ENCODE measurements at regions not wholly inside any gene's neighbourhood (a gene's known extent, or its start where the extent isn't known, plus 50 kb on each side); places are given as distances from the start of the nearest gene placed in this dataset.
"Not testable (repeated sequence)": the region's sequence is repeated elsewhere in the genome, so short reads cannot be mapped to it uniquely, and the experiment has no call there.

- H3K27ac Mint-ChIP-seq: no peak overlapping the region
- no peaks in the 10 kb centered on the region for H3K4me1 Mint-ChIP-seq
- H3K36me3 Mint-ChIP-seq: no peaks in the 10 kb centered on the region
- H3K27me3 Mint-ChIP-seq: no peaks in the 10 kb centered on the region
- no peak overlapping the region for H3K4me3 Mint-ChIP-seq
- POLR2A ChIA-PET: no interaction called here
- H3K9me3 Mint-ChIP-seq: peaks cover 17% of the 10 kb centered on the region
- no peak for DNase-seq
- no peak for ATAC-seq (ENCODE audit: low read depth)
Measured at GRCh38 chr14:28348797-28349196, 417.8 kb upstream of the FOXG1 start.

- Mint-ChIP-seq H3K9me3 (peaks cover 5% of the 10 kb centered on the region), H3K27ac (no peak overlapping the region), H3K4me1 (no peaks in the 10 kb centered on the region), H3K27me3 (no peaks in the 10 kb centered on the region), H3K36me3 (no peaks in the 10 kb centered on the region), H3K4me3 (no peak overlapping the region)
- ATAC-seq (ENCODE audit: low read depth) (no peak), DNase-seq (no peak)
- POLR2A ChIA-PET: no interaction called here
Measured at GRCh38 chr14:28356819-28357218, 409.8 kb upstream of the FOXG1 start.

DNA sequence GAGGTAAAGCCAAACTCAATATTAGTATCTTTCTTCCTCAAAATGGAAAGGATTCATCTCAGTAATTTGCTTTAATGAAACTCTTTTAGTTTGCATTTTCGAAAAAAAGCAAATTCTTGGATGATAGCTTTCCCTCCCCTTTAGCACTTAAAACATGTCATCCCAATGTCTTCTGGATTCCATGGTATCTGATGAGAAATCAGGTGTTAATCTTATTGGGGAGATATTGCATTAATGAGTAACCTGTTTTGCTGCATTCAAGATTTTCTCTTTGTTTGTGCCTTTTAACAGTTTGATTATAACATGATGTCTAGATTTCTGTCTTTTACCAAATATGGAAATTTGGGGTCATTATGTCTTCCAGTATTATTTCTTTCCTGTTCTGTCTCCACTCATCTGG is 405.1 kb upstream of the FOXG1 start:
- Mint-ChIP-seq H3K9me3 (peaks cover 10% of the 10 kb centered on the region), H3K36me3 (no peaks in the 10 kb centered on the region), H3K27ac (no peak overlapping the region), H3K27me3 (no peaks in the 10 kb centered on the region), H3K4me1 (no peaks in the 10 kb centered on the region), H3K4me3 (no peak overlapping the region)
- ATAC-seq (ENCODE audit: low read depth): no peak
- no peak for DNase-seq
- POLR2A ChIA-PET: no interaction called here

- Mint-ChIP-seq H3K4me3 (no peak overlapping the region), H3K36me3 (no peaks in the 10 kb centered on the region), H3K27ac (no peak overlapping the region), H3K9me3 (peaks cover 9% of the 10 kb centered on the region), H3K27me3 (no peaks in the 10 kb centered on the region), H3K4me1 (no peaks in the 10 kb centered on the region)
- ATAC-seq (ENCODE audit: low read depth) (no peak), DNase-seq (no peak)
- POLR2A ChIA-PET: no interaction called here
Measured at GRCh38 chr14:28365510-28365909, 401.1 kb upstream of the FOXG1 start.

GRCh38 chr14:28373721-28374120 is 392.9 kb upstream of the FOXG1 start:
- H3K27me3 Mint-ChIP-seq: no peaks in the 10 kb centered on the region
- peaks cover 7% of the 10 kb centered on the region for H3K9me3 Mint-ChIP-seq
- no peak overlapping the region for H3K4me3 Mint-ChIP-seq
- POLR2A ChIA-PET: no interaction called here
- no peak overlapping the region for H3K27ac Mint-ChIP-seq
- no peaks in the 10 kb centered on the region for H3K36me3 Mint-ChIP-seq
- DNase-seq: no peak
- no peaks in the 10 kb centered on the region for H3K4me1 Mint-ChIP-seq
- no peak for ATAC-seq (ENCODE audit: low read depth)

DNA sequence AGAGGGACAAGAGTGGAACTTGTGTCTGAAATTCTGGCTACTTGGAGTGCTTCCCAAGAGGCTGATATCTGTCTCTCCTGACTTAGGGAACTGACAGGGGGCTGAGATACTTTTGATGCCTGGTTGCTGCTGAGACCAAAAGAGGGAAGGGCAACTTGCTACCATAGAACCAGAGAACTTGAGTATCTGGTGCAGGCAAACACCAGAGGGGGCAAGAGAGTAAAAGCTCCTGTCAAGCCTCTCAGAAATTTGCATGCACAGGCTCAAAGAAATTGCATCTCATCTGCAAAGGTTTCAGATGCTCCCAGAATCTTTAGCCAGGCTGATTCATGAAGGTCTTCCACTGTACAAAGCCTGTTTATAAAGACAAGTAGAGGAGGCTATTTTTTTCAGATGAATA is 391.3 kb upstream of the FOXG1 start:
- no peak for ATAC-seq (ENCODE audit: low read depth)
- H3K36me3 Mint-ChIP-seq: no peaks in the 10 kb centered on the region
- no peaks in the 10 kb centered on the region for H3K4me1 Mint-ChIP-seq
- H3K27ac Mint-ChIP-seq: no peak overlapping the region
- no peaks in the 10 kb centered on the region for H3K27me3 Mint-ChIP-seq
- no peak overlapping the region for H3K4me3 Mint-ChIP-seq
- POLR2A ChIA-PET: no interaction called here
- no peak for DNase-seq
- H3K9me3 Mint-ChIP-seq: peaks cover 8% of the 10 kb centered on the region

DNA sequence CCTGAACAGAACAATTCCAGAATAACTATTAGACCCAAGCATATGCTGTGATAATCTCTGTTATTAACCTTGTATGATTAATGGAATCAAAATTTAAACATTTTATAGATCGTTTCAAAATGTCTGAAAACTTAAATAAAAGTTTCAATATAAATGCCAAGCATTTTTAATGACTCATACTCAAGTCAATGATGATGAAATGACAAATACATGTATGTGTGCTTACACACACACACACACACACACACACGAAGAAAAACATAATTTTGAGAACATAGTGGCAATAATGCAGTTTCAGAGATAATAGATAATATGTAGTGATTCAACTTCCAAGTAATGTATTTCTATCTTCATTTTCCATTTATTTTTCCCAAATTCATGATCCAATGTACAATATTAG is 384.9 kb upstream of the FOXG1 start:
- H3K27ac Mint-ChIP-seq: no peak overlapping the region
- H3K27me3 Mint-ChIP-seq: no peaks in the 10 kb centered on the region
- POLR2A ChIA-PET: no interaction called here
- DNase-seq: no peak
- H3K36me3 Mint-ChIP-seq: no peaks in the 10 kb centered on the region
- H3K9me3 Mint-ChIP-seq: peaks cover 7% of the 10 kb centered on the region
- H3K4me3 Mint-ChIP-seq: no peak overlapping the region
- ATAC-seq (ENCODE audit: low read depth): no peak
- no peaks in the 10 kb centered on the region for H3K4me1 Mint-ChIP-seq

DNA sequence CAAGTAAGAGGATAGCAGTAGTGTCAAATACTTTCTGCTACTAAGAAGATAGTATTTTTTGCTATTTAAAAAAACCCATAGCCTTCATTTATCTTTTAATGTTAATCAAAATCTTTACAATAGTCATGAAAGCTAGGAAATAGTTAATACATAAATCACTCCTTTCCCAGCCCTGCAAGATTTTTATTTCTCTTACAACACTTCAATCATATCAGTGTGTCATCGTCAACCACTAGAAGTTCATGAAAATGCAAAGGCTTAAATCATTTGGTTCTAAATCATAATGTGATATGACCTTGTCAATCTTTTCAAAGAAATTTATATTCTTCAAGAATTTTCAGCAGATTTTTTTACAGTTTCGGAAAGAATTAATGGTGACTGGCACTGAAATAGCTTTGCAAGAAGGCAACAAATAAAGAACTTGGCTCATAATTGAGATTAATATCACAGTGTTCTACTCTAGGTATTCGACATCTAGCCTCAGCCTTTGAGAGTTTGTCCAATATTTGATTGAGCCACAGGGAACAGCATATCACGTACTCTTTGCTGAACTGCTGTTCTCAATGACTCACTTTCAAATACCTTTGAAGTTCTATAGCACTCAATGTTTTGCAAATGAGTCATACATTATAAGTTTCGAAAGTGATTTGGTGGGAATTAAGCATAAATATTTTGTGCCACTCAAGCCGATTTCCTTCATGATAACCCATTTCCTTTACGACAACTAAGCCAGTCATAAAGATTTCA is 384.0 kb upstream of the FOXG1 start:
- H3K4me1 Mint-ChIP-seq: no peaks in the 10 kb centered on the region
- POLR2A ChIA-PET: no interaction called here
- H3K27ac Mint-ChIP-seq: no peak overlapping the region
- DNase-seq (no peak), ATAC-seq (ENCODE audit: low read depth) (no peak)
- H3K36me3 Mint-ChIP-seq: no peaks in the 10 kb centered on the region
- H3K27me3 Mint-ChIP-seq: no peaks in the 10 kb centered on the region
- no peak overlapping the region for H3K4me3 Mint-ChIP-seq
- peaks cover 5% of the 10 kb centered on the region for H3K9me3 Mint-ChIP-seq

- no peaks in the 10 kb centered on the region for H3K36me3 Mint-ChIP-seq
- peaks cover 2% of the 10 kb centered on the region for H3K9me3 Mint-ChIP-seq
- no peak overlapping the region for H3K27ac Mint-ChIP-seq
- no peak for ATAC-seq (ENCODE audit: low read depth)
- H3K4me1 Mint-ChIP-seq: no peaks in the 10 kb centered on the region
- H3K27me3 Mint-ChIP-seq: no peaks in the 10 kb centered on the region
- no peak overlapping the region for H3K4me3 Mint-ChIP-seq
- DNase-seq: no peak
- POLR2A ChIA-PET: no interaction called here
Measured at GRCh38 chr14:28398506-28398905, 368.1 kb upstream of the FOXG1 start.

GRCh38 chr14:28401705-28402104 is 364.9 kb upstream of the FOXG1 start:
- H3K27me3 Mint-ChIP-seq; ATAC-seq (ENCODE audit: low read depth); H3K4me1 Mint-ChIP-seq; H3K9me3 Mint-ChIP-seq; H3K27ac Mint-ChIP-seq; H3K36me3 Mint-ChIP-seq; H3K4me3 Mint-ChIP-seq; DNase-seq; POLR2A ChIA-PET: not testable (repeated sequence)

- DNase-seq (no peak), ATAC-seq (ENCODE audit: low read depth) (no peak)
- H3K36me3 Mint-ChIP-seq: no peaks in the 10 kb centered on the region
- H3K4me3 Mint-ChIP-seq: no peak overlapping the region
- H3K4me1 Mint-ChIP-seq: no peaks in the 10 kb centered on the region
- no peaks in the 10 kb centered on the region for H3K27me3 Mint-ChIP-seq
- peaks cover 10% of the 10 kb centered on the region for H3K9me3 Mint-ChIP-seq
- no peak overlapping the region for H3K27ac Mint-ChIP-seq
- POLR2A ChIA-PET: no interaction called here
Measured at GRCh38 chr14:28406196-28406595, 360.4 kb upstream of the FOXG1 start.

DNA sequence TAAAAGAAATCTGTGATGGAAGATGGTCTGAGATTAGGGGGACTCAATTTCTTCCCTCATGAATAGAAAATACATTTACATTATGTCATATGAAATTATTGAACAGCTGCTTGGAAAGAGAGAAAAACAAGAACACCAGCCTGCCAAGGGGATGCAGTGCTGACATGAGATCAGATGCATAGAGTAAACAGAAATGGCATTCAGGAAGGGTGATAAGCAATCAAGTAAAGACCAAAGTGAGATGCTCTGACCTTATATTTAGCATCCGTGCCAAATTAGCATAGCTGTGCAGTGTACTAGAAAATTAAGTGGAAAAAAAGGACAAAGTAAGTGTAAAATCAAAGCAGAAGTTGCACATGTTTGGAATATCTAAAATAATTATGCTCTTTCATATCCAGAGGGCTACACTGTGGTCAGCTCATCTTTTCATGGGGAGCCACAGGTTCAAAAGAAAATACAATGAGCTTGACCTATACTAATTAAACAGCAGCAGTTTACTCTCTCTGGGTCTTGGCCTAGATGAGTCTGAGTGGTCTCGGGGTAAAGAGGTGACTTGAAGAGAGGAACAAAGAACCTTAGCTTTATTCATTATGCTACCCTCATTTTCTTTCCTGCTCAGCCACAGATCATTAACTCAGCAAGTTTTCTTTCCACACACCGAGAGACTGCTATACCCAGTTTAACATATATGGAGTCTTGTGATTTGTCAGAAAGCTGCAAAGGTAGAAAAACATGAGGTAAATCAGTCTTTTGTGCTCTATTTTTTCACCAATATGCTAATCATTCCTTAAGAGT is 359.4 kb upstream of the FOXG1 start:
- Mint-ChIP-seq H3K4me1 (no peaks in the 10 kb centered on the region), H3K4me3 (no peak overlapping the region), H3K27me3 (no peaks in the 10 kb centered on the region), H3K36me3 (no peaks in the 10 kb centered on the region), H3K9me3 (peaks cover 10% of the 10 kb centered on the region), H3K27ac (no peak overlapping the region)
- no peak for ATAC-seq (ENCODE audit: low read depth)
- DNase-seq: no peak
- POLR2A ChIA-PET: no interaction called here

DNA sequence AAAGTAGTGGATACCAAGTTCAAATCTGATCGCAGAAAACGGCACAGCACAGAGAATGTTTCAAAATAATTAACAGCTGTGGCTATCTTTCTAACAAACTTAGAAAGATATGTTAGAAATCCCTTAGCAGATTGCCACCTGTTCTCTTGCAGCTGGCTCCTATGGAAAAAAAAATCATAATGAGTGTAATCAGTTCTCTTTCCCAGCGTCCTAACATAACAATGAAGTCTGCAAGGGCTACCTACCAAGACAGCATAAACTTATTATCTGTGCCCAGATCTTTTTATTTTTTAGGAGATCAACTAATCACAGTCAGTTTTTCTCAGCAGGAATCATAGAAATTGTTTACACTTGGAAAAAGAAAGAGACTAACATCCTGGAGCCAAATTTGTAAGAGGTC is 358.6 kb upstream of the FOXG1 start:
- Mint-ChIP-seq H3K4me1 (no peaks in the 10 kb centered on the region), H3K4me3 (no peak overlapping the region), H3K27ac (no peak overlapping the region), H3K36me3 (no peaks in the 10 kb centered on the region), H3K27me3 (no peaks in the 10 kb centered on the region), H3K9me3 (peaks cover 11% of the 10 kb centered on the region)
- POLR2A ChIA-PET: no interaction called here
- ATAC-seq (ENCODE audit: low read depth) (no peak), DNase-seq (no peak)

GRCh38 chr14:28412077-28412476 is 354.5 kb upstream of the FOXG1 start:
- peaks cover 10% of the 10 kb centered on the region for H3K9me3 Mint-ChIP-seq
- no peak overlapping the region for H3K4me3 Mint-ChIP-seq
- POLR2A ChIA-PET: no interaction called here
- no peak for ATAC-seq (ENCODE audit: low read depth)
- no peaks in the 10 kb centered on the region for H3K4me1 Mint-ChIP-seq
- H3K27me3 Mint-ChIP-seq: no peaks in the 10 kb centered on the region
- no peak overlapping the region for H3K27ac Mint-ChIP-seq
- DNase-seq: no peak
- H3K36me3 Mint-ChIP-seq: no peaks in the 10 kb centered on the region
